PC-3 (cell line): ENCODE measurements at regions not wholly inside any gene's neighbourhood (a gene's known extent, or its start where the extent isn't known, plus 50 kb on each side); places are given as distances from the start of the nearest gene placed in this dataset.

Experiments used
- EZH2 ChIP-seq: fragments of 300-600 bp; sonication (generic); IDR thresholded peaks from one replicate; pipeline ENCODE4 v1.6.1; 2017; ENCODE audit warnings: antibody characterized with exemption, mild to moderate bottlenecking, low read length; ENCODE audit not compliant: unreplicated experiment
- EZH2phosphoT487 ChIP-seq: fragments of 300-600 bp; sonication (generic); IDR thresholded peaks from 2 replicates; pipeline ENCODE4 v1.6.1; 2018; ENCODE audit warnings: mild to moderate bottlenecking, antibody characterized with exemption, low read length, borderline replicate concordance
- TF ChIP-seq, protein P1 (sequence below): fragments of 300-600 bp; sonication (generic); conservative IDR thresholded peaks from 2 replicates; pipeline ENCODE4 v1.5.1; 2017; ENCODE audit warnings: antibody characterized with exemption, low read depth, mild to moderate bottlenecking, low read length

- TF ChIP-seq, protein P1, sequence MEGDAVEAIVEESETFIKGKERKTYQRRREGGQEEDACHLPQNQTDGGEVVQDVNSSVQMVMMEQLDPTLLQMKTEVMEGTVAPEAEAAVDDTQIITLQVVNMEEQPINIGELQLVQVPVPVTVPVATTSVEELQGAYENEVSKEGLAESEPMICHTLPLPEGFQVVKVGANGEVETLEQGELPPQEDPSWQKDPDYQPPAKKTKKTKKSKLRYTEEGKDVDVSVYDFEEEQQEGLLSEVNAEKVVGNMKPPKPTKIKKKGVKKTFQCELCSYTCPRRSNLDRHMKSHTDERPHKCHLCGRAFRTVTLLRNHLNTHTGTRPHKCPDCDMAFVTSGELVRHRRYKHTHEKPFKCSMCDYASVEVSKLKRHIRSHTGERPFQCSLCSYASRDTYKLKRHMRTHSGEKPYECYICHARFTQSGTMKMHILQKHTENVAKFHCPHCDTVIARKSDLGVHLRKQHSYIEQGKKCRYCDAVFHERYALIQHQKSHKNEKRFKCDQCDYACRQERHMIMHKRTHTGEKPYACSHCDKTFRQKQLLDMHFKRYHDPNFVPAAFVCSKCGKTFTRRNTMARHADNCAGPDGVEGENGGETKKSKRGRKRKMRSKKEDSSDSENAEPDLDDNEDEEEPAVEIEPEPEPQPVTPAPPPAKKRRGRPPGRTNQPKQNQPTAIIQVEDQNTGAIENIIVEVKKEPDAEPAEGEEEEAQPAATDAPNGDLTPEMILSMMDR: no peak
- TF ChIP-seq EZH2 (no peak), EZH2phosphoT487 (no peak)
Measured at GRCh38 chr2:225787497-225787896, 388.0 kb downstream of the NYAP2 start.
